Stimulated activated memory B cell treated with anti-CD40 and anti-IgM and Interleukin-4, amounts not matched to agents 10 μg/mL and 1 μg/mL and 100 μg/mL, for 72 hours (primary cell): ENCODE measurements at regions not wholly inside any gene's neighbourhood (a gene's known extent, or its start where the extent isn't known, plus 50 kb on each side); places are given as distances from the start of the nearest gene placed in this dataset.
"Not testable (repeated sequence)": the region's sequence is repeated elsewhere in the genome, so short reads cannot be mapped to it uniquely, and the experiment has no call there.

Source experiments
- ATAC-seq: fragments of 150-1000 bp; cut with Tn5 transposase; 2 replicates; pipeline ENCODE4 v1.10.0; 2021
- H3K27ac Mint-ChIP-seq: one replicate; pipeline ENCODE4 v1.8.0; 2022; ENCODE audit warnings: mild to moderate bottlenecking, mixed read lengths
- H3K27me3 Mint-ChIP-seq: one replicate; pipeline ENCODE4 v1.8.0; 2022; ENCODE audit warnings: mixed read lengths
- H3K36me3 Mint-ChIP-seq: one replicate; pipeline ENCODE4 v1.8.0; 2022; ENCODE audit warnings: mixed read lengths
- H3K4me1 Mint-ChIP-seq: one replicate; pipeline ENCODE4 v1.8.0; 2022; ENCODE audit warnings: mixed read lengths
- H3K4me3 Mint-ChIP-seq: one replicate; pipeline ENCODE4 v1.8.0; 2022; ENCODE audit warnings: mild to moderate bottlenecking, moderate library complexity, mixed read lengths
- H3K9me3 Mint-ChIP-seq: one replicate; pipeline ENCODE4 v1.8.0; 2022; ENCODE audit warnings: mixed read lengths

- no peaks in the 10 kb centered on the region for H3K4me1 Mint-ChIP-seq
- H3K9me3 Mint-ChIP-seq, result no peaks in the 10 kb centered on the region
- no peak overlapping the region for H3K4me3 Mint-ChIP-seq
- H3K36me3 Mint-ChIP-seq, result no peaks in the 10 kb centered on the region
- H3K27ac Mint-ChIP-seq, result no peak overlapping the region
- no peaks in the 10 kb centered on the region for H3K27me3 Mint-ChIP-seq
- no peak for ATAC-seq
Observed at GRCh38 chr1:58227604-58228003, 318.9 kb downstream of the OMA1 start.

DNA sequence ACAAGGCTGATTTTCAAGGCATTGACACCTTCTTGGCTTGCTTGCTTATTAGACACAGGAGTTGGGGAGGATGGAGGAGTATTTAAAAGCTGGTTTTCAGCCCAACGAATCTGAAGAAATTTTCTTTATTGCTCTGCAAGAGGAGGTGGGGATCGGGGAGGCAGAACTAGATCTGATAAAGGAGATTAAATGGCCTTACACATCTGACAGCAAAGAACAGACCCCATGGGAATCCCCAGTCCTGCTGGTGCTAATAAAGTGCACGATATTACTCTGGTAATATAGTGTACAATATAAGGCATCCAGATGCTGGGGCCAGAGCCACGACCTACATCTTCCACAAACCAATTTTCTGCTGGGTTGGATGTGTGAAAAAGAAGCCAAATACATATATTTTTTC is 323.0 kb downstream of the OMA1 start:
- Mint-ChIP-seq H3K4me3 (no peak overlapping the region), H3K27me3 (no peaks in the 10 kb centered on the region), H3K9me3 (no peaks in the 10 kb centered on the region), H3K27ac (no peak overlapping the region), H3K36me3 (no peaks in the 10 kb centered on the region), H3K4me1 (no peaks in the 10 kb centered on the region)
- ATAC-seq, result no peak

DNA sequence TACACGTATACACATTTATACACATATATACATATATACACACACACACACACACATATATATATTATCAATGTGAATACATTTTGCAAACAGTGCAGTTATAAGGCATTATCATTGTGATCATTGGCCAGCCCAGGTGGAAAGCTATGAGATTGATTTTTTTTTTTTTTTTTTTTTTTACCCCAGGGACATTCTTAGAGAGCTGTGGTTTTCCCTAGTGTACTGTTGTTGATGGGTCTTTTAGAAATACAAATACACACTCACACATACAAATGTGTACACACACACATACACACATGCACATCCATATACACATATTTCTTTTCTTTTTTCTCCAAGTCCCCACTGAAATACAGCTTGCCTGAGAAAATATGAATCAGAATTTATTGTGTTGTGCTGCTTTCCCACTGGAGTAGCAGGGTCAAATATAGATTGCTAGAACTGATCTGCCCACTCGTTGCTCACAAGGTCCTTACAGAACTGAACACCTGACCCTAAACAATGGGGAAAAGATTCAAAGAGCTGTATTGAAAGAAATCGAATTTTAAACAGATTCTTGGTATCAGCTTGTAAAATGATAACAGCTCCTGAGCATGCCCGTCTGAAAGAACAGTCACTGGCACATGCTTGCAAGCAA is 325.6 kb downstream of the OMA1 start:
- ATAC-seq, result no peak
- Mint-ChIP-seq H3K36me3 (no peaks in the 10 kb centered on the region), H3K27ac (no peak overlapping the region), H3K9me3 (no peaks in the 10 kb centered on the region), H3K27me3 (no peaks in the 10 kb centered on the region), H3K4me1 (no peaks in the 10 kb centered on the region), H3K4me3 (no peak overlapping the region)

DNA sequence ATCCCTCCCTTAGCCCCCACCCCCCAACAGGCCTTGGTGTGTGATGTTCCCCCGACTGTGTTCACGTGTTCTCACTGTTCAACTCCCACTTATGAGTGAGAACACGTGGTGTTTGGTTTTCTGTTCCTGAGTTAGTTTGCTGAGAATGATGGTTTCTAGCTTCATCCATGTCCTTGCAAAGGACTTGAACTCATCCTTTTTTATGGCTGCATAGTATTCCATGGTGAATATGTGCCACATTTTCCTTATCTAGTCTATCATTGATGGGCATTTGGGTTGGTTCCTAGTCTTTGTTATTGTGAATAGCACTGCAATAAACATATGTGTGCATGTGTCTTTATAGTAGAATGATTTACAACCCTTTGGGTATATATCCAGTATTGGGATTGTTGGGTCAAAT is 330.4 kb downstream of the OMA1 start:
- ATAC-seq, H3K27ac Mint-ChIP-seq, H3K4me3 Mint-ChIP-seq, H3K4me1 Mint-ChIP-seq, H3K9me3 Mint-ChIP-seq, H3K36me3 Mint-ChIP-seq, H3K27me3 Mint-ChIP-seq: not testable (repeated sequence)

GRCh38 chr1:58214674-58215073 is 331.9 kb downstream of the OMA1 start:
- H3K9me3 Mint-ChIP-seq, result no peaks in the 10 kb centered on the region
- ATAC-seq, result no peak
- no peaks in the 10 kb centered on the region for H3K27me3 Mint-ChIP-seq
- H3K4me3 Mint-ChIP-seq, result no peak overlapping the region
- H3K36me3 Mint-ChIP-seq, result no peaks in the 10 kb centered on the region
- no peak overlapping the region for H3K27ac Mint-ChIP-seq
- no peaks in the 10 kb centered on the region for H3K4me1 Mint-ChIP-seq

GRCh38 chr1:58211869-58212268 is 334.7 kb downstream of the OMA1 start:
- H3K27ac Mint-ChIP-seq, result no peak overlapping the region

DNA sequence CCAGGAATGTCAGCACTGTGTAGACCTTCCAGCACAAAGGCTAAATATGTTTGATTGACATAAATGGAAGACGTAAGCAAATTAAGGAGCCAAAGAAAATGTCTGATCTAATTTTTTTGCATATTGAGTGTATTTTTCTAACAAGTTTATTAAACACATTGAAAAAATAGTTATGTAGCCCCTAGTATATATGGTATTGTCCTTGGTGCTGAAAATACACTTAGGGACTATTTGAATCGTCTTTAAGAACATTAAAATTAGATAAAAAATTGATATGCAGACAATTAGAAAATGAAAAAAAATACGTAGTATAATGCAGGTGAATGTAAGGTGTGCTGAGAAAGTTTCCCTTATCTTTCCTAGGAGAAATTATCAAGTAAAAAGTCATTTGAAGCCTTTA is 337.0 kb downstream of the OMA1 start:
- H3K4me3 Mint-ChIP-seq, result no peak overlapping the region
- no peaks in the 10 kb centered on the region for H3K4me1 Mint-ChIP-seq

More at GRCh38 chr1:58211869-58212268, 334.7 kb downstream of the OMA1 start:
- no peaks in the 10 kb centered on the region for H3K27me3 Mint-ChIP-seq
- no peaks in the 10 kb centered on the region for H3K9me3 Mint-ChIP-seq
- no peak for ATAC-seq
- H3K36me3 Mint-ChIP-seq, result no peaks in the 10 kb centered on the region
- no peak overlapping the region for H3K4me3 Mint-ChIP-seq
- H3K4me1 Mint-ChIP-seq, result no peaks in the 10 kb centered on the region

GRCh38 chr1:58206749-58207148 is 339.8 kb downstream of the OMA1 start:
- Mint-ChIP-seq H3K9me3 (no peaks in the 10 kb centered on the region), H3K27ac (no peak overlapping the region), H3K27me3 (no peaks in the 10 kb centered on the region), H3K36me3 (no peaks in the 10 kb centered on the region), H3K4me1 (no peaks in the 10 kb centered on the region), H3K4me3 (no peak overlapping the region)
- ATAC-seq, result no peak

More for the DNA sequence above, 337.0 kb downstream of the OMA1 start:
- Mint-ChIP-seq H3K9me3 (no peaks in the 10 kb centered on the region), H3K36me3 (no peaks in the 10 kb centered on the region), H3K27ac (no peak overlapping the region), H3K27me3 (no peaks in the 10 kb centered on the region)
- ATAC-seq, result no peak

DNA sequence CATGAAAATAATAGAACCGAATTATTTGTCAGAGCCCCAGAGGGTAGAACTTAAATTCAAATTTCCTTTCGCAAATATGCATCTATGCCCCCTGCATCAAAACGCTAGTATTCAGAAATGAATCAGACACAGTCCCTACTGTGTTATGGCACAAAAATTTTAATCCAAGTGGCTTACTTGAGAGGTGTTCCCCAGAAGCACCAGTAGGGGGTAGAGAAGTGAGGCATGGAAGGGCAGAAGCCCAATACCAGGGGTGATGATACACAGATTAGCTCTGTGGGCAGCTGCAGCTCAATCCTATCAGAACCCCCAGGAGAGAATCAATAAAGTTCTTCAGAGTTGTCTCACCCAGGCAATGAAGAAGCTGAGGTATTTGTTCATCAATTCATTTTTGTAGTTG is 342.2 kb downstream of the OMA1 start:
- no peaks in the 10 kb centered on the region for H3K9me3 Mint-ChIP-seq
- no peak overlapping the region for H3K4me3 Mint-ChIP-seq
- no peaks in the 10 kb centered on the region for H3K4me1 Mint-ChIP-seq
- H3K27me3 Mint-ChIP-seq, result no peaks in the 10 kb centered on the region
- no peaks in the 10 kb centered on the region for H3K36me3 Mint-ChIP-seq
- no peak for ATAC-seq
- no peak overlapping the region for H3K27ac Mint-ChIP-seq

DNA sequence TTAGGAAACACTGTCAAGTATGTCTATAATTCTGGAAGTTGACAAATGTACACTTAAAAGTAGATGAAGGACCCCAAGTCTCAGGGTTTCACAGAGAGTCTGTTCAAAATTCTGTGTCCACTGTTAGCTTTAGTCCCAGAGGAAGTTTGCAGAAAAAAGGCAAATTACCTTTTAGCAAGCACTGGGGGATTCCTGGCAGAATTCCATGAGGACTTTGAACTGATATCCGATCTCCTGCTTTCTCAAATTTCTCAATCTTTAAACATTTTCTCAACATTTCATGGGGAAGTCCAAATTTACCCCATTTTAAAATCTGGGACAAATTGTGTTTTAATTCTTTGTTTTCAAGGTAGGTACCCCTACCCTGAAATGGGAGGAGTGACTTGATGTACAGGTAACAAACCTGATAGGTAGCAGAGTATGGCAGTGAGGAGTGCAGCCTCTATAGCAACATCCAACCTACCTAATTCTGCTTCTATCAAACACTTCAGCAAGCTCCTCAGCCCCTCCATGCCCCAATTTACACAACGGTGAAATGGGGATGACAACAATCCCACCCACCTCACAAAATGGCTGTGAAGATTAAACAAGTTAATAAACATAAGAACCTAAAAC is 344.9 kb downstream of the OMA1 start:
- no peak overlapping the region for H3K4me3 Mint-ChIP-seq
- H3K9me3 Mint-ChIP-seq, result peaks cover 2% of the 10 kb centered on the region
- H3K36me3 Mint-ChIP-seq, result no peaks in the 10 kb centered on the region
- H3K27me3 Mint-ChIP-seq, result peaks cover 8% of the 10 kb centered on the region
- no peak overlapping the region for H3K27ac Mint-ChIP-seq
- H3K4me1 Mint-ChIP-seq, result no peaks in the 10 kb centered on the region
- no peak for ATAC-seq

- H3K27ac Mint-ChIP-seq, result no peak overlapping the region
- no peaks in the 10 kb centered on the region for H3K4me1 Mint-ChIP-seq
- ATAC-seq, result no peak
- peaks cover 2% of the 10 kb centered on the region for H3K9me3 Mint-ChIP-seq
- H3K4me3 Mint-ChIP-seq, result no peak overlapping the region
- peaks cover 8% of the 10 kb centered on the region for H3K27me3 Mint-ChIP-seq
- H3K36me3 Mint-ChIP-seq, result no peaks in the 10 kb centered on the region
Observed at GRCh38 chr1:58200437-58200836, 346.1 kb downstream of the OMA1 start.

- no peak overlapping the region for H3K27ac Mint-ChIP-seq
Observed at GRCh38 chr1:58197811-58198210, 348.7 kb downstream of the OMA1 start.

GRCh38 chr1:58190267-58190988 is 356.1 kb downstream of the OMA1 start:
- no peak overlapping the region for H3K4me3 Mint-ChIP-seq
- H3K27me3 Mint-ChIP-seq, result peaks cover 15% of the 10 kb centered on the region
- no peaks in the 10 kb centered on the region for H3K9me3 Mint-ChIP-seq
- ATAC-seq, result no peak
- no peaks in the 10 kb centered on the region for H3K36me3 Mint-ChIP-seq
- no peaks in the 10 kb centered on the region for H3K4me1 Mint-ChIP-seq
- H3K27ac Mint-ChIP-seq, result no peak overlapping the region

More at GRCh38 chr1:58197811-58198210, 348.7 kb downstream of the OMA1 start:
- Mint-ChIP-seq H3K27me3 (peaks cover 8% of the 10 kb centered on the region), H3K9me3 (peaks cover 2% of the 10 kb centered on the region), H3K4me1 (no peaks in the 10 kb centered on the region), H3K4me3 (no peak overlapping the region), H3K36me3 (no peaks in the 10 kb centered on the region)
- ATAC-seq, result no peak

DNA sequence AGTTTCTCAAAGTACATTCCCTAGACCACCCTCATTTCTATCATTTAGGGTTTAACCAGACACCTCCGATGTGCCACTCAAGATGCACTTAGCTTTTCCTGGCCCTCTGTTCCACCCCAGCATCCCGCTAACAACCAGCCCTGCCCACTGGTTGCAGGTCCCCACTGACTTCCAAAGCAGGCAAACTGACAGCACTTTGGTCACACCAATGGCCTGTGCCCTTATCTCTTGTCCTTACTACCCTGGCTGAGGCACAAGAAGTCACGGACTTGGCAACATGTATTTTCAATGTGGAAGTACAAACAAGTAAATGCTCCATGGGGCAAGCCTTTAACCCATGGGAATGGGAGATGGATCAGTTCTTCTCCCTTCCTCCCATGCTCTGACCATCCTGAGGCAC is 357.1 kb downstream of the OMA1 start:
- H3K4me3 Mint-ChIP-seq, result no peak overlapping the region
- H3K36me3 Mint-ChIP-seq, result no peaks in the 10 kb centered on the region
- peaks cover 15% of the 10 kb centered on the region for H3K27me3 Mint-ChIP-seq
- H3K4me1 Mint-ChIP-seq, result no peaks in the 10 kb centered on the region
- no peak overlapping the region for H3K27ac Mint-ChIP-seq
- no peak for ATAC-seq
- no peaks in the 10 kb centered on the region for H3K9me3 Mint-ChIP-seq

GRCh38 chr1:58183286-58183685 is 363.2 kb downstream of the OMA1 start:
- Mint-ChIP-seq H3K9me3 (peaks cover 12% of the 10 kb centered on the region), H3K4me1 (no peaks in the 10 kb centered on the region), H3K4me3 (no peak overlapping the region), H3K27ac (no peak overlapping the region), H3K27me3 (no peaks in the 10 kb centered on the region), H3K36me3 (no peaks in the 10 kb centered on the region)
- no peak for ATAC-seq

- Mint-ChIP-seq H3K27ac (no peak overlapping the region), H3K4me3 (no peak overlapping the region), H3K36me3 (no peaks in the 10 kb centered on the region), H3K9me3 (peaks cover 12% of the 10 kb centered on the region), H3K4me1 (no peaks in the 10 kb centered on the region), H3K27me3 (no peaks in the 10 kb centered on the region)
- ATAC-seq, result no peak
Observed at GRCh38 chr1:58180537-58180936, 366.0 kb downstream of the OMA1 start.
